Thyroid gland (tissue), 4 donors: ENCODE measurements at regions not wholly inside any gene's neighbourhood (a gene's known extent, or its start where the extent isn't known, plus 50 kb on each side); places are given as distances from the start of the nearest gene placed in this dataset.

Experiments used
- CTCF ChIP-seq, 6 experiments: fragments of 200-600 bp in 3 of 6; fragments of 450-650 bp in 3 of 6; sonication (generic) in 3 of 6; IDR thresholded peaks; one replicate each; pipeline ENCODE4 v1.5.1; 2016 to 2019; ENCODE audit warnings: antibody characterized with exemption in 6 of 6, mild to moderate bottlenecking in 2 of 6, inconsistent platforms in 1 of 6, moderate library complexity in 1 of 6
- POLR2A ChIP-seq, 2 donors: fragments of 450-650 bp; IDR thresholded peaks; one replicate each; pipeline ENCODE4 v1.6.1; 2017; ENCODE audit warnings: antibody characterized with exemption in 2 of 2, mild to moderate bottlenecking in 2 of 2, moderate library complexity in 1 of 2

GRCh38 chr4:147104768-147105167, 159.1 kb upstream of the TTC29 start:
- no peak for TF ChIP-seq CTCF (IDR thresholded peaks at IDR 0.05)
- TF ChIP-seq POLR2A (IDR thresholded peaks at IDR 0.05) = no peak
